ENCODE measurements at regions not wholly inside any gene's neighbourhood (a gene's known extent, or its start where the extent isn't known, plus 50 kb on each side); places are given as distances from the start of the nearest gene placed in this dataset.
"Not testable (repeated sequence)": the region's sequence is repeated elsewhere in the genome, so short reads cannot be mapped to it uniquely, and the experiment has no call there.

DNA sequence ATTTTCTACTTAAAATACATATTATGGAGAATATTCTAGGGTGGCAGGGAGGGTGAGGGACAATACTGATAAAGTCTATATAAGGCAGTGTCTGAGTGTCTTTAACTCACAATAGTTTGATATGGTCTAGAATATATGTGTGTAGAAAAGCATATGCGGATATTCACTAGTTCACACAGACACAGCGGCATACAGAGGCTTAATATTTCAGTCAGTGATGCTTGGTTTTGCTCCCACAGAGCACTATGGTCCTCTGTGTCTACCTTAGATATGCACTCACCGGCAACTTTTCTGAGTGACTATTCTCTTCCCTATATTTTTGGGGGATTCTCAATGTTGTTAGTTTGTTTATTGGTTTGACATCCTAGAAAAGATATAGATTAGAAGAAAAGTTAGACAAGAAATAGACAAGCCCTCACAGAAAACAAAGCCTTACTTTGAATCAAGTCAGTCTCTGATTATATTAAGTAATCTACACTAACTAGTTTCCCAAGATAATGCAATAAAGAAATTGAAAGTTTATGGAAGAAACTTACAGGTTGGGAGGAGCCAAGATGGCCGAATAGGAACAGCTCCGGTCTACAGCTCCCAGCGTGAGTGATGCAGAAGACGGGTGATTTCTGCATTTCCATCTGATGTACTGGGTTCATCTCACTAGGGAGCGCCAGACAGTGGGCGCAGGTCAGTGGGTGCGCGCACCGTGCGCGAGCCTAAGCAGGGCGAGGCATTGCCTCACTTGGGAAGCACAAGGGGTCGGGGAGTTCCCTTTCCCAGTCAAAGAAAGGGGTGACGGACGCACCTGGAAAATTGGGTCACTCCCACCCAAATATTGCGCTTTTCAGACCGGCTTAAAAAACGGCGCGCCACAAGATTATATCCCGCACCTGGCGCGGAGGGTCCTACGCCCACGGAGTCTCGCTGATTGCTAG, 578.4 kb upstream of the FOXG1 start:
- H3K4me3 ChIP-seq (ENCODE audit: low read length in 3 of 3); H3K9me3 ChIP-seq (ENCODE audit: control insufficient read depth in 3 of 3, low read length in 3 of 3); H3K4me1 ChIP-seq (ENCODE audit: control insufficient read depth in 3 of 3, insufficient read depth in 3 of 3, low read length in 3 of 3); H3K27me3 ChIP-seq (ENCODE audit: control insufficient read depth in 3 of 3, insufficient read depth in 3 of 3, low read length in 3 of 3); H3K9ac ChIP-seq (ENCODE audit: low read depth in 1 of 3, low read length in 3 of 3); H3K36me3 ChIP-seq (ENCODE audit: control insufficient read depth in 3 of 3, insufficient read depth in 3 of 3, low read length in 3 of 3); H3K27ac ChIP-seq (ENCODE audit: low read depth, low read length): not testable (repeated sequence)

DNA sequence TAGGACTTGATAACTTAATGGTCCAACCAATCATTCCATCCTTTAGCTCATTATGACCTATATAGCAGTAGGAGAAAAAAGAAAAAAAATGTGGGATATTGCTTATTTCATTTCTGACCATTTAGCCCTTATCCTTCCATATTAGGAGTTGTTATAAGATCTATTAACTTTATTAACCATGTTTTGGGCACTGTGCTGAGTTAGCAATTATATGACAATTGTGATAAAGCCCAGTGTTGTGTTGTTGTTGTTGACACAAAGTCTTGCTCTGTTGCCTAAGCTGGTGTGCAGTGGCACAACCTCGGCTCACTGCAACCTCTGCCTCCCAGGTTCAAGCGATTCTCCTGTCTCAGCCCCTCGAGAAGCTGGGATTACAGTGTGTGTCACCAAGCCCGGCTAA, 569.7 kb upstream of the FOXG1 start:
- Histone ChIP-seq H3K9ac (ENCODE audit: low read depth in 1 of 3, low read length in 3 of 3) (no peak overlapping the region), H3K4me1 (ENCODE audit: control insufficient read depth in 3 of 3, insufficient read depth in 3 of 3, low read length in 3 of 3) (no peaks in the 10 kb centered on the region), H3K27ac (ENCODE audit: low read depth, low read length) (no peak overlapping the region), H3K4me3 (ENCODE audit: low read length in 3 of 3) (no peak overlapping the region), H3K27me3 (ENCODE audit: control insufficient read depth in 3 of 3, insufficient read depth in 3 of 3, low read length in 3 of 3) (no peaks in the 10 kb centered on the region), H3K36me3 (ENCODE audit: control insufficient read depth in 3 of 3, insufficient read depth in 3 of 3, low read length in 3 of 3) (no peaks in the 10 kb centered on the region), H3K9me3 (ENCODE audit: control insufficient read depth in 3 of 3, low read length in 3 of 3) (no peaks in the 10 kb centered on the region)

DNA sequence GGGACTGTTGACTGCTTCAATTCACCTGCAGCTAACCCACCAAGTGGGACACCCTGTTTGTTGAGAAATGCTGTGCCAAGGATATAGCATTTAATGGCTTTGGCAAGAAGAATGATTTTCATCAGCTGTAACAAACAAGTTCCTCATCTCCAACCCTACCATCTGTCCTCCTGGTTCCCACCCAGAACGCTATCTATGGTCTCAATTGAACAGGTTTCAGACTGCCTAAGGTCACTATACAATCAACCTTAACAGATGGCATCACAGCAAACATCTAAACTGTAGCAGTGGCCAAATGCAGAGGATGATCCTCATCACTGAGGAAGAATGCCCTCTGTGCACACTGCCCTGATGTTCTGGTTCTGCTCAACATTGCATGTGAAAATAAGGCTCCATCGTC, 546.2 kb upstream of the FOXG1 start:
- H3K4me3 ChIP-seq (ENCODE audit: low read length in 3 of 3), result no peak overlapping the region
- H3K4me1 ChIP-seq (ENCODE audit: control insufficient read depth in 3 of 3, insufficient read depth in 3 of 3, low read length in 3 of 3), result no peaks in the 10 kb centered on the region
- no peak overlapping the region for H3K9ac ChIP-seq (ENCODE audit: low read depth in 1 of 3, low read length in 3 of 3)

DNA sequence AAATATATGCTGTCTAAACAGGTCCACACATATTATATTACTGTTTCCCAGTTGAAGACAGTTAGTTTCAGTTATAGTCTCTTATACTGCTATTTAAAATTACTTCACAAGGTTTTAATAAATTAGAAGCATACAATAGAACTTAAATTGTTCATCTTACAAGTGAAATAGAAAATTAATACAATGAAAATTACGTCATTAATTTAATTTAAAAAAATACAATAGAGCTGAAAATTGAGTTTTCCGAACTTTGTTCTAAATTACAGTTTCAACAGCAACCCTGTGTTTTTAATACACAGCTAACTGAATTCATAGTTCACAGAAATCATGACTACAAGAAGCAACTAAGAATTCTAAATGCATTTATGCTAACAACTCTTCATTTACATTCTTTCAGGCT, 525.7 kb upstream of the FOXG1 start:
- no peak overlapping the region for H3K9ac ChIP-seq (ENCODE audit: low read depth in 1 of 3, low read length in 3 of 3)
- no peak overlapping the region for H3K27ac ChIP-seq (ENCODE audit: low read depth, low read length)
- H3K4me3 ChIP-seq (ENCODE audit: low read length in 3 of 3), result no peak overlapping the region

More for the DNA sequence above, 546.2 kb upstream of the FOXG1 start:
- H3K27ac ChIP-seq (ENCODE audit: low read depth, low read length), result no peak overlapping the region
- no peaks in the 10 kb centered on the region for H3K9me3 ChIP-seq (ENCODE audit: control insufficient read depth in 3 of 3, low read length in 3 of 3)
- H3K36me3 ChIP-seq (ENCODE audit: control insufficient read depth in 3 of 3, insufficient read depth in 3 of 3, low read length in 3 of 3), result no peaks in the 10 kb centered on the region
- H3K27me3 ChIP-seq (ENCODE audit: control insufficient read depth in 3 of 3, insufficient read depth in 3 of 3, low read length in 3 of 3), result no peaks in the 10 kb centered on the region

DNA sequence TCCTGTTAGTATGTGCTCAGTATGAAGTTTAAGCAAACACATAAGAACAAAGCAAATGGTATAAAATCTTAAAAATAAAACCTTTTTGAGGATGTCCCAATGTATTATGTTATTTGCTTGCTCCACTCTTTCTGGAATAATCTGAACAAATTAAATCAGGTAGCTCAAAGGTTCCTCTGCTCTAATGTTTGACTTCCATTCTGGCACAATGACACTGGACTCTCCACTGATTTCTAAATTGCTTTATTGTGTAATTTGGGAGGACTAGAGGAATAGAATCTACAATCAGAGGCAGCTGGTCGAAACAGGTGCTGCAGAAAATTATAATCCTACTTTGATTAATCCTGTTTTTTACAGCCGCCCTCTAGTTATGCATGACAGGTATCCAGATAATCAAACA, 523.7 kb upstream of the FOXG1 start:
- no peaks in the 10 kb centered on the region for H3K36me3 ChIP-seq (ENCODE audit: control insufficient read depth in 3 of 3, insufficient read depth in 3 of 3, low read length in 3 of 3)
- no peak overlapping the region for H3K4me3 ChIP-seq (ENCODE audit: low read length in 3 of 3)
- H3K9ac ChIP-seq (ENCODE audit: low read depth in 1 of 3, low read length in 3 of 3), result no peak overlapping the region

More for the DNA sequence above, 525.7 kb upstream of the FOXG1 start:
- no peaks in the 10 kb centered on the region for H3K27me3 ChIP-seq (ENCODE audit: control insufficient read depth in 3 of 3, insufficient read depth in 3 of 3, low read length in 3 of 3)
- H3K36me3 ChIP-seq (ENCODE audit: control insufficient read depth in 3 of 3, insufficient read depth in 3 of 3, low read length in 3 of 3), result no peaks in the 10 kb centered on the region
- no peaks in the 10 kb centered on the region for H3K4me1 ChIP-seq (ENCODE audit: control insufficient read depth in 3 of 3, insufficient read depth in 3 of 3, low read length in 3 of 3)
- peaks cover 0 to 2% (median 0%) of the 10 kb centered on the region in 3 donors for H3K9me3 ChIP-seq (ENCODE audit: control insufficient read depth in 3 of 3, low read length in 3 of 3)

DNA sequence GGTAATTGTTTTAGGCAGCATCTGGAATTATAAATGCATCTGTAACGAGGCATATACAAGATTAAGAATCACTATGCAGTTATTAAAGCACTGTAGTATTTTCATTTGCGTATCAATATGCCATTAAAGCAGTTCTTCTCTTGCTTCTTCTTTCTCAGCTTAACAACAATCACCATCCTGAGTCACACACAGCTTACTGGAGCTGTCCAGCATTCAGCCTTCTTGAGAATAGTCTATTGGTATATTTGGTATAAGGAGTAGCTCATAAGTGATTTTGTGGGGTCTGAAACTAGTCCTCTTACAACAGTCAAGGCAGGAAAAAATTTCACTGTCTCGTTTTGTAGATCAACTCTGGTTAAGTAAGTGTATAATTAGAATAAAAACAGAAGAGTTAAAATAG, 523.0 kb upstream of the FOXG1 start:
- H3K9me3 ChIP-seq (ENCODE audit: control insufficient read depth in 3 of 3, low read length in 3 of 3), result peaks cover 0 to 2% (median 0%) of the 10 kb centered on the region in 3 donors

More for the DNA sequence above, 523.7 kb upstream of the FOXG1 start:
- no peaks in the 10 kb centered on the region for H3K4me1 ChIP-seq (ENCODE audit: control insufficient read depth in 3 of 3, insufficient read depth in 3 of 3, low read length in 3 of 3)
- no peak overlapping the region for H3K27ac ChIP-seq (ENCODE audit: low read depth, low read length)
- H3K27me3 ChIP-seq (ENCODE audit: control insufficient read depth in 3 of 3, insufficient read depth in 3 of 3, low read length in 3 of 3), result no peaks in the 10 kb centered on the region
- H3K9me3 ChIP-seq (ENCODE audit: control insufficient read depth in 3 of 3, low read length in 3 of 3), result peaks cover 0 to 2% (median 0%) of the 10 kb centered on the region in 3 donors

DNA sequence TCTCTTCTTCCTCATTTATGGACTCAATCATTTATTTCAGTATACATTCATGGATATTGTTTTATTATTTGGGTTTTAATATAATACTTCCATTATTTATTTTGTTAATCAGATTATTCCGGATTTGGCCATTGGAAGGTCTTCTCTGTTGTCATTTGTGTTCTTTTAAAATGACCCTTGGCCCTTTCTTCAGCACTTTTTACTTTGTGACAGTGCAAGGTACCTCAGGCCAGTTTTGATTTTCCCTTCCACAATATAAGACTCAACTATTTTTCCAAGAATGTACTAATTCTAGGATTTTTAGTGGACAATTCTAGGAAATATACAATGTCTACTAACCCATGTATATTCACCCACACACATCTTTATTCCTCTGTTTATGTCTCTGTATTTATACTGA, 521.4 kb upstream of the FOXG1 start:
- H3K27ac ChIP-seq (ENCODE audit: low read depth, low read length), result no peak overlapping the region
- no peaks in the 10 kb centered on the region for H3K27me3 ChIP-seq (ENCODE audit: control insufficient read depth in 3 of 3, insufficient read depth in 3 of 3, low read length in 3 of 3)
- H3K4me3 ChIP-seq (ENCODE audit: low read length in 3 of 3), result no peak overlapping the region
- no peak overlapping the region for H3K9ac ChIP-seq (ENCODE audit: low read depth in 1 of 3, low read length in 3 of 3)
- no peaks in the 10 kb centered on the region for H3K36me3 ChIP-seq (ENCODE audit: control insufficient read depth in 3 of 3, insufficient read depth in 3 of 3, low read length in 3 of 3)
- no peaks in the 10 kb centered on the region for H3K9me3 ChIP-seq (ENCODE audit: control insufficient read depth in 3 of 3, low read length in 3 of 3)
- H3K4me1 ChIP-seq (ENCODE audit: control insufficient read depth in 3 of 3, insufficient read depth in 3 of 3, low read length in 3 of 3), result no peaks in the 10 kb centered on the region

More for the DNA sequence above, 523.0 kb upstream of the FOXG1 start:
- H3K4me3 ChIP-seq (ENCODE audit: low read length in 3 of 3), result no peak overlapping the region
- no peaks in the 10 kb centered on the region for H3K27me3 ChIP-seq (ENCODE audit: control insufficient read depth in 3 of 3, insufficient read depth in 3 of 3, low read length in 3 of 3)
- H3K27ac ChIP-seq (ENCODE audit: low read depth, low read length), result no peak overlapping the region
- H3K4me1 ChIP-seq (ENCODE audit: control insufficient read depth in 3 of 3, insufficient read depth in 3 of 3, low read length in 3 of 3), result no peaks in the 10 kb centered on the region
- no peaks in the 10 kb centered on the region for H3K36me3 ChIP-seq (ENCODE audit: control insufficient read depth in 3 of 3, insufficient read depth in 3 of 3, low read length in 3 of 3)
- no peak overlapping the region for H3K9ac ChIP-seq (ENCODE audit: low read depth in 1 of 3, low read length in 3 of 3)

DNA sequence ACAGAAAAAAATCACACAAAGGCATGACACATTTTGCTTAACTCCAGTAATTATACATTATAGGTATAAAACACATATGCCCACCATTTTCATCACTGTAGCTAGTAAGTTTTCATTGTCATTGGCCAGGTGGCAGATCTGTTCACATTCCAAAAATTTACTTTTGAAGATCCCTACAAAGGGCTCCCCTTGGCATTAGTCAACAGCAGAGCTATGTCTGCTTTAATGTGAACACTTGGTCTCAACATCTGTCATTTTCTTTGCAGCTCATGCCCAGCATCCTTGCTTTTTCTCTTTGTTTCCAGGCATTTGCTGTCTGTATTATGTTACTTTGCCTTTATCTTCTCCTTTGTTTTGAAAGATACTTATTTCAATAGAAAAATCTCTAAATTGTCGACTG, 519.1 kb upstream of the FOXG1 start:
- Histone ChIP-seq H3K4me1 (ENCODE audit: control insufficient read depth in 3 of 3, insufficient read depth in 3 of 3, low read length in 3 of 3) (no peaks in the 10 kb centered on the region), H3K27ac (ENCODE audit: low read depth, low read length) (no peak overlapping the region), H3K9me3 (ENCODE audit: control insufficient read depth in 3 of 3, low read length in 3 of 3) (no peaks in the 10 kb centered on the region)

DNA sequence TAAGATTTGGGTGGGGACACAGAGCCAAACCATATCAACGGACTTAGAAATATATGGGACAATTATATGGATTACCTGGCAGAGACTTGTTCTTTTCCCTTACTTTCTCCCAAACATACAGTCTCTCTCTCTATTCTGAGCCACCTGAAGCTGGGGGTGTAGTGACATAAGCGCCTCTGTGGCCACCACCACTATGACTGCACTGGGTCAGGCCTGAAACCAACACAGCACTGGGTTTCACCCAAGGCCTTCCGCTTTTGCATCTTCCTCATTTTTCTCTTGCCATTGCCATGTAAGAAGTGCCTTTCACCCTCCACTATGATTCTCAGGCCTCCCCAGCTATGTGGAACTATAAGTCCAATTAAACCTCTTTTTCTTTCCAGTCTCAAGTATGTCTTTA, 514.5 kb upstream of the FOXG1 start:
- H3K36me3 ChIP-seq (ENCODE audit: control insufficient read depth in 3 of 3, insufficient read depth in 3 of 3, low read length in 3 of 3); H3K27ac ChIP-seq (ENCODE audit: low read depth, low read length); H3K4me1 ChIP-seq (ENCODE audit: control insufficient read depth in 3 of 3, insufficient read depth in 3 of 3, low read length in 3 of 3); H3K9me3 ChIP-seq (ENCODE audit: control insufficient read depth in 3 of 3, low read length in 3 of 3); H3K9ac ChIP-seq (ENCODE audit: low read depth in 1 of 3, low read length in 3 of 3); H3K4me3 ChIP-seq (ENCODE audit: low read length in 3 of 3); H3K27me3 ChIP-seq (ENCODE audit: control insufficient read depth in 3 of 3, insufficient read depth in 3 of 3, low read length in 3 of 3): not testable (repeated sequence)

More for the DNA sequence above, 519.1 kb upstream of the FOXG1 start:
- H3K4me3 ChIP-seq (ENCODE audit: low read length in 3 of 3), result no peak overlapping the region
- H3K36me3 ChIP-seq (ENCODE audit: control insufficient read depth in 3 of 3, insufficient read depth in 3 of 3, low read length in 3 of 3), result no peaks in the 10 kb centered on the region
- no peak overlapping the region for H3K9ac ChIP-seq (ENCODE audit: low read depth in 1 of 3, low read length in 3 of 3)
- no peaks in the 10 kb centered on the region for H3K27me3 ChIP-seq (ENCODE audit: control insufficient read depth in 3 of 3, insufficient read depth in 3 of 3, low read length in 3 of 3)

DNA sequence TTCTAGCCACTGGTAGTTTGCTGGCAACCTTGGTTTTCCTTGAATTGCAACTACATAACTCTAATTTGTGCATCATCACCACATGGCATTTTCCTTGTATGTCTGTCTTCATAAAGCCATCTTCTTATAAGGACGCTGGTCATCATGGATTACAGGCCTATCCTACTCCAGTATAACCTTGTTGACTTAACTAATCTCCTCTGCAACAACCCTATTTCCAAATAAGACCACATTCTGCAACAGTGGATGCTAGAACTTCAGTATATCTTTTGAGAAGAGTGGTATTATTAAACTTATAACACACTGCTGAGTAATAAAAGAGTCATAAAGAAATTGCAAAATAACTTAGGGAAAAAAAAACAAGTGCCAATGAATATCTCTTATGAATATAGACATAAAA, 511.8 kb upstream of the FOXG1 start:
- H3K36me3 ChIP-seq (ENCODE audit: control insufficient read depth in 3 of 3, insufficient read depth in 3 of 3, low read length in 3 of 3), result no peaks in the 10 kb centered on the region
- no peak overlapping the region for H3K4me3 ChIP-seq (ENCODE audit: low read length in 3 of 3)
- H3K4me1 ChIP-seq (ENCODE audit: control insufficient read depth in 3 of 3, insufficient read depth in 3 of 3, low read length in 3 of 3), result no peaks in the 10 kb centered on the region
- no peak overlapping the region for H3K9ac ChIP-seq (ENCODE audit: low read depth in 1 of 3, low read length in 3 of 3)
- H3K9me3 ChIP-seq (ENCODE audit: control insufficient read depth in 3 of 3, low read length in 3 of 3), result no peaks in the 10 kb centered on the region
- no peaks in the 10 kb centered on the region for H3K27me3 ChIP-seq (ENCODE audit: control insufficient read depth in 3 of 3, insufficient read depth in 3 of 3, low read length in 3 of 3)
- H3K27ac ChIP-seq (ENCODE audit: low read depth, low read length), result no peak overlapping the region

Data from skeletal muscle tissue (tissue), 3 donors.